Keratinocyte (primary cell): ENCODE measurements at regions not wholly inside any gene's neighbourhood (a gene's known extent, or its start where the extent isn't known, plus 50 kb on each side); places are given as distances from the start of the nearest gene placed in this dataset.

Experiments
- EZH2 ChIP-seq: IDR thresholded peaks from one replicate; pipeline ENCODE4 v1.6.1; 2012; ENCODE audit warnings: inconsistent platforms, mild to moderate bottlenecking, low read length, moderate library complexity
- TF ChIP-seq, protein P1 (sequence below), 3 experiments: IDR thresholded peaks in 1 of 3; conservative IDR thresholded peaks in 1 of 3; optimal IDR thresholded peaks in 1 of 3; 2 replicates in 2 of 3; 3 replicates in 1 of 3; pipeline versions ENCODE3 to v1.5.1; 2011; ENCODE audit warnings: low read length in 3 of 3, mild to moderate bottlenecking in 3 of 3, moderate library complexity in 2 of 3, control low read depth in 1 of 3, inconsistent platforms in 1 of 3; ENCODE audit not compliant: insufficient read depth in 2 of 3; ENCODE audit errors: extremely low read depth in 1 of 3

DNA sequence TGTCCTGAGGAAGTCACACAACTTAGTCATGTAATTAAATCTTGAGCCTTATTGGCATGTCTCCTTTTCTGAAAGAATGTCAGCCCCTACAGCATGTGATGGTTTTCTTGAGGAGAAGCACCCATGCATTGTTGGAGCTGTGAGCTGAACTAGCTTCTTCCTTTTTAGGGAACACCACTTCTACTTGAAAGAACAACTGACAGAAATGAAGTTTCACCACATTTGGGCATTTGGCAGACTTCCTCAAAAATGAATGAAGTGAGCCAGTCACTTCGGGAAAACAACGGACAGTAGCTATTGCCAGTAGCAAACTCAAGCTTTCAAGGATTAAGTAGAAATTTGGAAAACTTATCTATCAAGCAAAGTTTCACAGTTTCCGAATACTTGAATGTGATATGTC is 1351.3 kb downstream of the EFNB2 start:
- no peak for TF ChIP-seq EZH2
- TF ChIP-seq, protein P1, sequence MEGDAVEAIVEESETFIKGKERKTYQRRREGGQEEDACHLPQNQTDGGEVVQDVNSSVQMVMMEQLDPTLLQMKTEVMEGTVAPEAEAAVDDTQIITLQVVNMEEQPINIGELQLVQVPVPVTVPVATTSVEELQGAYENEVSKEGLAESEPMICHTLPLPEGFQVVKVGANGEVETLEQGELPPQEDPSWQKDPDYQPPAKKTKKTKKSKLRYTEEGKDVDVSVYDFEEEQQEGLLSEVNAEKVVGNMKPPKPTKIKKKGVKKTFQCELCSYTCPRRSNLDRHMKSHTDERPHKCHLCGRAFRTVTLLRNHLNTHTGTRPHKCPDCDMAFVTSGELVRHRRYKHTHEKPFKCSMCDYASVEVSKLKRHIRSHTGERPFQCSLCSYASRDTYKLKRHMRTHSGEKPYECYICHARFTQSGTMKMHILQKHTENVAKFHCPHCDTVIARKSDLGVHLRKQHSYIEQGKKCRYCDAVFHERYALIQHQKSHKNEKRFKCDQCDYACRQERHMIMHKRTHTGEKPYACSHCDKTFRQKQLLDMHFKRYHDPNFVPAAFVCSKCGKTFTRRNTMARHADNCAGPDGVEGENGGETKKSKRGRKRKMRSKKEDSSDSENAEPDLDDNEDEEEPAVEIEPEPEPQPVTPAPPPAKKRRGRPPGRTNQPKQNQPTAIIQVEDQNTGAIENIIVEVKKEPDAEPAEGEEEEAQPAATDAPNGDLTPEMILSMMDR (optimal IDR thresholded peaks at IDR 0.05 in 1 of 3, IDR thresholded peaks at IDR 0.05 in 1 of 3, conservative IDR thresholded peaks at IDR 0.05 in 1 of 3; ENCODE audit: extremely low read depth in 1 of 3, insufficient read depth in 2 of 3, low read length in 3 of 3), result no peak
